HG03196 (cell line): ENCODE measurements at regions not wholly inside any gene's neighbourhood (a gene's known extent, or its start where the extent isn't known, plus 50 kb on each side); places are given as distances from the start of the nearest gene placed in this dataset.
"Not testable (repeated sequence)": the region's sequence is repeated elsewhere in the genome, so short reads cannot be mapped to it uniquely, and the experiment has no call there.

Experiments
- ATAC-seq: cut with Tn5 transposase; IDR thresholded peaks from one replicate; pipeline ENCODE4 v1.9.1; 2021; ENCODE audit not compliant: unreplicated experiment

GRCh38 chr9:89670801-89671434, 66.1 kb downstream of the GADD45G start:
- no peak for ATAC-seq

- ATAC-seq: no peak
These were observed 69.8 kb downstream of the GADD45G start for GRCh38 chr9:89674667-89675057.

- no peak for ATAC-seq
These were observed 70.4 kb downstream of the GADD45G start for GRCh38 chr9:89675058-89675742.

- no peak for ATAC-seq
These were observed 71.5 kb downstream of the GADD45G start for GRCh38 chr9:89676281-89676680.

GRCh38 chr9:89677702-89678395, 73.0 kb downstream of the GADD45G start:
- no peak for ATAC-seq

GRCh38 chr9:89678396-89679015, 73.7 kb downstream of the GADD45G start:
- no peak for ATAC-seq

GRCh38 chr9:89679016-89679415, 74.2 kb downstream of the GADD45G start:
- no peak for ATAC-seq

- no peak for ATAC-seq
These were observed 74.8 kb downstream of the GADD45G start for GRCh38 chr9:89679581-89679980.

- no peak for ATAC-seq
These were observed 76.0 kb downstream of the GADD45G start for GRCh38 chr9:89680547-89681467.

- not testable (repeated sequence) for ATAC-seq
These were observed 76.7 kb downstream of the GADD45G start for GRCh38 chr9:89681468-89681859.

- no peak for ATAC-seq
These were observed 78.8 kb downstream of the GADD45G start for GRCh38 chr9:89683626-89684025.

GRCh38 chr9:89684218-89684617, 79.4 kb downstream of the GADD45G start:
- no peak for ATAC-seq

- no peak for ATAC-seq
These were observed 80.3 kb downstream of the GADD45G start for GRCh38 chr9:89684912-89685636.

GRCh38 chr9:89685698-89686097, 80.9 kb downstream of the GADD45G start:
- no peak for ATAC-seq

GRCh38 chr9:89686126-89686525, 81.3 kb downstream of the GADD45G start:
- ATAC-seq: no peak

- ATAC-seq: no peak
These were observed 81.8 kb downstream of the GADD45G start for GRCh38 chr9:89686621-89687020.

GRCh38 chr9:89687188-89687587, 82.4 kb downstream of the GADD45G start:
- no peak for ATAC-seq

GRCh38 chr9:89687848-89688247, 83.0 kb downstream of the GADD45G start:
- ATAC-seq: no peak

- not testable (repeated sequence) for ATAC-seq
These were observed 84.5 kb downstream of the GADD45G start for GRCh38 chr9:89689321-89689720.

GRCh38 chr9:89690334-89690912, 85.6 kb downstream of the GADD45G start:
- ATAC-seq: peak; percentile 89
